GM12878 (cell line): ENCODE measurements at regions not wholly inside any gene's neighbourhood (a gene's known extent, or its start where the extent isn't known, plus 50 kb on each side); places are given as distances from the start of the nearest gene placed in this dataset.

ENCODE experiments used
- ATAC-seq: fragments of 200-7000 bp; cut with Tn5 transposase; 3 replicates; pipeline ENCODE4 v1.9.1; 2020; ENCODE audit warnings: mild to moderate bottlenecking, moderate library complexity
- BruUV-seq: library from RNA; stranded (reverse); fragments of 400-500 nt; replicated peaks from 2 replicates; lab custom pipeline; 2021; lab: Mats Ljungman, UMichigan
- CTCF ChIA-PET: fragments of 300-600 bp; sonication (Branson Sonifier 250); formaldehyde crosslinking; extraction: SDS; loops from one replicate; lab custom pipeline; 2021; ENCODE audit warnings: inconsistent platforms; lab: Yijun Ruan, JAX
- POLR2A ChIA-PET: fragments of 350-600 bp; formaldehyde crosslinking; extraction: SDS; loops from one replicate; lab custom pipeline; 2021; ENCODE audit warnings: inconsistent platforms; lab: Charles Lee
- RAD21 ChIA-PET: fragments of 300-600 bp; sonication (Branson Sonifier 250); formaldehyde crosslinking; loops from one replicate; lab custom pipeline; 2023; ENCODE audit warnings: antibody characterized with exemption; ENCODE audit not compliant: unreplicated experiment; lab: Charles Lee
- SMC1A ChIA-PET: fragments of 300-600 bp; sonication (Branson Sonifier 250); formaldehyde crosslinking; loops from one replicate; lab custom pipeline; 2023; ENCODE audit not compliant: unreplicated experiment, uncharacterized antibody; lab: Charles Lee
- DNase-seq: peaks from one replicate; pipeline ENCODE4 v3.0.0-alpha.2; 2011; ENCODE audit warnings: low read depth, low spot score
- FAIRE-seq: peaks from 3 replicates; lab custom pipeline; 2011; peaks lifted over from hg19 to GRCh38; lab: Jason Lieb, UNC
- H2AFZ ChIP-seq: 2 replicates; pipeline ENCODE4 v1.6.0; 2011; ENCODE audit warnings: low read depth, low read length, control low read depth; ENCODE audit not compliant: control insufficient read depth
- H3K27ac ChIP-seq: 2 replicates; pipeline ENCODE4 v1.5.1; 2011; ENCODE audit warnings: control low read depth; ENCODE audit not compliant: control insufficient read depth, insufficient read depth
- H3K27me3 ChIP-seq, 2 experiments: replicated peaks in 1 of 2; 2 replicates each; pipeline versions ENCODE4 v1.6.0 to v1.6.1; 2011; ENCODE audit warnings: low read length in 1 of 2; ENCODE audit not compliant: control insufficient read depth in 2 of 2, insufficient read depth in 2 of 2
- H3K36me3 ChIP-seq, 2 experiments: 2 replicates each; pipeline ENCODE4 v1.5.1; 2011; ENCODE audit warnings: low read length in 1 of 2; ENCODE audit not compliant: control insufficient read depth in 2 of 2, insufficient read depth in 2 of 2
- H3K4me1 ChIP-seq: 2 replicates; pipeline ENCODE4 v1.6.1; 2011; ENCODE audit warnings: mild to moderate bottlenecking, low read length, moderate library complexity, mixed read lengths; ENCODE audit not compliant: control insufficient read depth, insufficient read depth
- H3K4me2 ChIP-seq: 2 replicates; pipeline ENCODE4 v1.6.0; 2011; ENCODE audit warnings: control low read depth; ENCODE audit not compliant: control insufficient read depth, insufficient read depth
- H3K4me3 ChIP-seq: fragments of 200-600 bp; sonication (generic); 2 replicates; pipeline ENCODE4 v1.5.1; 2016
- H3K79me2 ChIP-seq: 2 replicates; pipeline ENCODE4 v1.6.0; 2011; ENCODE audit warnings: low read length; ENCODE audit not compliant: control insufficient read depth, insufficient read depth
- H3K9ac ChIP-seq: 2 replicates; pipeline ENCODE4 v1.8.0; 2011; ENCODE audit warnings: low read length, control low read depth, mixed read lengths; ENCODE audit not compliant: control insufficient read depth, insufficient read depth
- H3K9me3 ChIP-seq: replicated peaks from 3 replicates; pipeline ENCODE4 v1.5.1; 2011; ENCODE audit warnings: mild to moderate bottlenecking, low read length; ENCODE audit not compliant: control insufficient read depth, insufficient read depth
- H4K20me1 ChIP-seq: 2 replicates; pipeline ENCODE4 v1.6.0; 2011; ENCODE audit not compliant: control insufficient read depth, insufficient read depth
- BHLHE40 ChIP-seq, 2 experiments: fragments of 450-650 bp in 1 of 2; IDR thresholded peaks; 2 replicates each; pipeline ENCODE4 v1.6.1; 2011 to 2017; ENCODE audit warnings: low read depth in 2 of 2, borderline replicate concordance in 1 of 2, improper control_type of control experiment in 1 of 2, low read length in 1 of 2, mild to moderate bottlenecking in 1 of 2
- CHD1 ChIP-seq: IDR thresholded peaks from 2 replicates; pipeline ENCODE4 v1.6.1; 2012; ENCODE audit warnings: low read depth, low read length, improper control_type of control experiment
- EED ChIP-seq: sonication (generic); IDR thresholded peaks from 2 replicates; pipeline ENCODE4 v1.6.1; 2016; ENCODE audit warnings: antibody characterized with exemption, low read depth
- KLF5 ChIP-seq: fragments of 450-650 bp; IDR thresholded peaks from 2 replicates; pipeline ENCODE4 v1.6.1; 2014; ENCODE audit warnings: mild to moderate bottlenecking; ENCODE audit not compliant: partially characterized antibody
- LARP7 ChIP-seq: fragments of 450-650 bp; IDR thresholded peaks from 2 replicates; pipeline ENCODE4 v1.6.1; 2017; ENCODE audit warnings: mild to moderate bottlenecking
- MYB ChIP-seq: fragments of 150-350 bp; IDR thresholded peaks from 2 replicates; pipeline ENCODE4 v1.6.1; 2014; ENCODE audit warnings: mild to moderate bottlenecking, low read depth, low read length, borderline replicate concordance
- RAD21 ChIP-seq: IDR thresholded peaks from 2 replicates; pipeline ENCODE4 v1.6.1; 2011; ENCODE audit warnings: mild to moderate bottlenecking, low read depth, low read length, moderate library complexity; ENCODE audit not compliant: insufficient read depth
- TAF1 ChIP-seq: IDR thresholded peaks from 2 replicates; pipeline ENCODE4 v1.6.1; 2011; ENCODE audit warnings: mild to moderate bottlenecking, low read depth, low read length, borderline replicate concordance
- WGBS: methylation state at CpG from one replicate; pipeline ENCODE4 v1.1.6; 2016; ENCODE audit warnings: low lambda C conversion rate; ENCODE audit not compliant: insufficient replicate concordance, insufficient coverage; ENCODE audit errors: missing lambda C conversion rate; 5-methylcytosine and 5-hydroxymethylcytosine counted together
- in situ Hi-C: fragments of 300-500 bp; cut with MboI; formaldehyde crosslinking; loops from 9 replicates; pipeline ENCODE4 v1.14.3; 2018; ENCODE audit warnings: mixed read lengths
- intact Hi-C: fragments of 100-400 bp; cut with micrococcal nuclease; formaldehyde crosslinking; loops from one replicate; pipeline ENCODE4 v1.14.2; 2022; ENCODE audit not compliant: unreplicated experiment
- TF ChIP-seq, protein P1 (sequence below): IDR thresholded peaks from 2 replicates; pipeline ENCODE4 v1.6.1; 2011; ENCODE audit warnings: low read depth, low read length, improper control_type of control experiment, borderline replicate concordance
- TF ChIP-seq, protein P2 (sequence below): fragments of 450-650 bp; IDR thresholded peaks from 2 replicates; pipeline ENCODE4 v1.6.1; 2016; ENCODE audit warnings: mild to moderate bottlenecking, moderate library complexity, borderline replicate concordance
- TF ChIP-seq, protein P3 (sequence below): fragments of 450-650 bp; formaldehyde crosslinking; IDR thresholded peaks from 2 replicates; pipeline ENCODE4 v1.4.0; 2020; ENCODE audit warnings: mild to moderate bottlenecking, moderate library complexity

DNA sequence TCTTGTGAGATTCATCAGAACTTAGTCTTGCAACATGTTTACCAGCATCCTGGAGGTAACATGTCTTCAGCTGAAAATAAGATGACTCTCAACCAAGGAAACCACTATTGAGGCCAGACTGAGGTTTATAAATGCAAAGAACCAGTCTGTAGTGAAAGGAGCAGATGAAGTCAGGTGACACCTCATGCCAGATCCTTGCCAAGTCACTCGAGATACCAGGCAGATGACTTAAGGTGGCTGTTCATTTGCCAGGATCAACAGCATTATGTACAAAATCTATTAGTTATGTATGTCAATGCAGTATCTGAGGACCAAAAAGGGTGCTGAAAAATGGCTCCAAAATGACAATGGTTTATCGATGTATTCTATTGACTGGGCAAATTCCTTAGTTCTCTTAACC, 100.0 kb upstream of the SOX6 start:
- no TSS peak for BruUV-seq
- Histone ChIP-seq H3K9me3 (no peaks in the 10 kb centered on the region), H3K79me2 (no peaks in the 10 kb centered on the region), H2AFZ (no peak overlapping the region), H4K20me1 (no peaks in the 10 kb centered on the region), H3K36me3 (no peaks in the 10 kb centered on the region), H3K27me3 (no peaks in the 10 kb centered on the region), H3K27ac (no peak overlapping the region), H3K4me1 (no peaks in the 10 kb centered on the region), H3K4me2 (no peak overlapping the region), H3K9ac (no peak overlapping the region), H3K4me3 (no peak overlapping the region)
- ChIA-PET CTCF (no interaction called here), POLR2A (no interaction called here), RAD21 (no interaction called here), SMC1A (no interaction called here)
- no peak for TF ChIP-seq MYB
- TF ChIP-seq LARP7: no peak
- no peak for TF ChIP-seq TAF1
- TF ChIP-seq, protein P1, sequence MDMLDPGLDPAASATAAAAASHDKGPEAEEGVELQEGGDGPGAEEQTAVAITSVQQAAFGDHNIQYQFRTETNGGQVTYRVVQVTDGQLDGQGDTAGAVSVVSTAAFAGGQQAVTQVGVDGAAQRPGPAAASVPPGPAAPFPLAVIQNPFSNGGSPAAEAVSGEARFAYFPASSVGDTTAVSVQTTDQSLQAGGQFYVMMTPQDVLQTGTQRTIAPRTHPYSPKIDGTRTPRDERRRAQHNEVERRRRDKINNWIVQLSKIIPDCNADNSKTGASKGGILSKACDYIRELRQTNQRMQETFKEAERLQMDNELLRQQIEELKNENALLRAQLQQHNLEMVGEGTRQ: no peak
- no peak for TF ChIP-seq RAD21
- TF ChIP-seq, protein P2, sequence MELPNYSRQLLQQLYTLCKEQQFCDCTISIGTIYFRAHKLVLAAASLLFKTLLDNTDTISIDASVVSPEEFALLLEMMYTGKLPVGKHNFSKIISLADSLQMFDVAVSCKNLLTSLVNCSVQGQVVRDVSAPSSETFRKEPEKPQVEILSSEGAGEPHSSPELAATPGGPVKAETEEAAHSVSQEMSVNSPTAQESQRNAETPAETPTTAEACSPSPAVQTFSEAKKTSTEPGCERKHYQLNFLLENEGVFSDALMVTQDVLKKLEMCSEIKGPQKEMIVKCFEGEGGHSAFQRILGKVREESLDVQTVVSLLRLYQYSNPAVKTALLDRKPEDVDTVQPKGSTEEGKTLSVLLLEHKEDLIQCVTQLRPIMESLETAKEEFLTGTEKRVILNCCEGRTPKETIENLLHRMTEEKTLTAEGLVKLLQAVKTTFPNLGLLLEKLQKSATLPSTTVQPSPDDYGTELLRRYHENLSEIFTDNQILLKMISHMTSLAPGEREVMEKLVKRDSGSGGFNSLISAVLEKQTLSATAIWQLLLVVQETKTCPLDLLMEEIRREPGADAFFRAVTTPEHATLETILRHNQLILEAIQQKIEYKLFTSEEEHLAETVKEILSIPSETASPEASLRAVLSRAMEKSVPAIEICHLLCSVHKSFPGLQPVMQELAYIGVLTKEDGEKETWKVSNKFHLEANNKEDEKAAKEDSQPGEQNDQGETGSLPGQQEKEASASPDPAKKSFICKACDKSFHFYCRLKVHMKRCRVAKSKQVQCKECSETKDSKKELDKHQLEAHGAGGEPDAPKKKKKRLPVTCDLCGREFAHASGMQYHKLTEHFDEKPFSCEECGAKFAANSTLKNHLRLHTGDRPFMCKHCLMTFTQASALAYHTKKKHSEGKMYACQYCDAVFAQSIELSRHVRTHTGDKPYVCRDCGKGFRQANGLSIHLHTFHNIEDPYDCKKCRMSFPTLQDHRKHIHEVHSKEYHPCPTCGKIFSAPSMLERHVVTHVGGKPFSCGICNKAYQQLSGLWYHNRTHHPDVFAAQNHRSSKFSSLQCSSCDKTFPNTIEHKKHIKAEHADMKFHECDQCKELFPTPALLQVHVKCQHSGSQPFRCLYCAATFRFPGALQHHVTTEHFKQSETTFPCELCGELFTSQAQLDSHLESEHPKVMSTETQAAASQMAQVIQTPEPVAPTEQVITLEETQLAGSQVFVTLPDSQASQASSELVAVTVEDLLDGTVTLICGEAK: no peak
- no peak for TF ChIP-seq CHD1
- TF ChIP-seq BHLHE40 (IDR thresholded peaks at IDR 0.05; ENCODE audit: borderline replicate concordance in 1 of 2, low read depth in 2 of 2, low read length in 1 of 2): no peak
- TF ChIP-seq, protein P3, sequence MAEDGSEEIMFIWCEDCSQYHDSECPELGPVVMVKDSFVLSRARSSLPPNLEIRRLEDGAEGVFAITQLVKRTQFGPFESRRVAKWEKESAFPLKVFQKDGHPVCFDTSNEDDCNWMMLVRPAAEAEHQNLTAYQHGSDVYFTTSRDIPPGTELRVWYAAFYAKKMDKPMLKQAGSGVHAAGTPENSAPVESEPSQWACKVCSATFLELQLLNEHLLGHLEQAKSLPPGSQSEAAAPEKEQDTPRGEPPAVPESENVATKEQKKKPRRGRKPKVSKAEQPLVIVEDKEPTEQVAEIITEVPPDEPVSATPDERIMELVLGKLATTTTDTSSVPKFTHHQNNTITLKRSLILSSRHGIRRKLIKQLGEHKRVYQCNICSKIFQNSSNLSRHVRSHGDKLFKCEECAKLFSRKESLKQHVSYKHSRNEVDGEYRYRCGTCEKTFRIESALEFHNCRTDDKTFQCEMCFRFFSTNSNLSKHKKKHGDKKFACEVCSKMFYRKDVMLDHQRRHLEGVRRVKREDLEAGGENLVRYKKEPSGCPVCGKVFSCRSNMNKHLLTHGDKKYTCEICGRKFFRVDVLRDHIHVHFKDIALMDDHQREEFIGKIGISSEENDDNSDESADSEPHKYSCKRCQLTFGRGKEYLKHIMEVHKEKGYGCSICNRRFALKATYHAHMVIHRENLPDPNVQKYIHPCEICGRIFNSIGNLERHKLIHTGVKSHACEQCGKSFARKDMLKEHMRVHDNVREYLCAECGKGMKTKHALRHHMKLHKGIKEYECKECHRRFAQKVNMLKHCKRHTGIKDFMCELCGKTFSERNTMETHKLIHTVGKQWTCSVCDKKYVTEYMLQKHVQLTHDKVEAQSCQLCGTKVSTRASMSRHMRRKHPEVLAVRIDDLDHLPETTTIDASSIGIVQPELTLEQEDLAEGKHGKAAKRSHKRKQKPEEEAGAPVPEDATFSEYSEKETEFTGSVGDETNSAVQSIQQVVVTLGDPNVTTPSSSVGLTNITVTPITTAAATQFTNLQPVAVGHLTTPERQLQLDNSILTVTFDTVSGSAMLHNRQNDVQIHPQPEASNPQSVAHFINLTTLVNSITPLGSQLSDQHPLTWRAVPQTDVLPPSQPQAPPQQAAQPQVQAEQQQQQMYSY (CRISPR knock-in tag): no peak
- TF ChIP-seq KLF5: no peak
- no peak for TF ChIP-seq EED
- in situ Hi-C loops: no loop called here
- no peak for FAIRE-seq
- intact Hi-C loops: no loop called here
- DNase-seq: no peak
- ATAC-seq: no peak
- 25% methylated on average over 2 of the region's 2 CpGs for WGBS
